Keratinocyte (primary cell): ENCODE measurements at regions not wholly inside any gene's neighbourhood (a gene's known extent, or its start where the extent isn't known, plus 50 kb on each side); places are given as distances from the start of the nearest gene placed in this dataset.
"Not testable (repeated sequence)": the region's sequence is repeated elsewhere in the genome, so short reads cannot be mapped to it uniquely, and the experiment has no call there.

Source experiments
- DNase-seq: peaks from one replicate; pipeline ENCODE4 v3.0.0-alpha.2; 2011; ENCODE audit warnings: low read depth, missing footprints, low spot score
- FAIRE-seq: peaks from 2 replicates; lab custom pipeline; 2011; peaks lifted over from hg19 to GRCh38; lab: Jason Lieb, UNC
- H2AFZ ChIP-seq: 2 replicates; pipeline ENCODE4 v1.6.0; 2012; ENCODE audit warnings: low read length, control low read depth, inconsistent platforms; ENCODE audit not compliant: control insufficient read depth
- H3K27ac ChIP-seq: 2 replicates; pipeline ENCODE4 v1.5.1; 2011; ENCODE audit warnings: low read length; ENCODE audit not compliant: control insufficient read depth, insufficient read depth
- H3K27me3 ChIP-seq: 3 replicates; pipeline ENCODE4 v1.6.0; 2011; ENCODE audit warnings: low read length; ENCODE audit not compliant: control insufficient read depth, insufficient read depth; ENCODE audit errors: extremely low read depth
- H3K36me3 ChIP-seq, 2 experiments: 2 replicates in 1 of 2; 3 replicates in 1 of 2; pipeline ENCODE4 v1.5.1; 2011; ENCODE audit warnings: low read length in 2 of 2, mild to moderate bottlenecking in 1 of 2; ENCODE audit not compliant: control insufficient read depth in 2 of 2, insufficient read depth in 2 of 2; ENCODE audit errors: extremely low read depth in 1 of 2
- H3K4me1 ChIP-seq: 3 replicates; pipeline ENCODE4 v1.5.1; 2011; ENCODE audit warnings: low read length; ENCODE audit not compliant: control insufficient read depth, insufficient read depth; ENCODE audit errors: extremely low read depth
- H3K4me2 ChIP-seq: 3 replicates; pipeline ENCODE4 v1.6.0; 2011; ENCODE audit warnings: low read depth, low read length; ENCODE audit not compliant: control insufficient read depth, insufficient read depth; ENCODE audit errors: extremely low read depth
- H3K4me3 ChIP-seq, 3 experiments: fragments of 200-600 bp in 1 of 3; sonication (generic) in 1 of 3; 2 replicates in 2 of 3; 3 replicates in 1 of 3; pipeline ENCODE4 v1.5.1; 2011 to 2016; ENCODE audit warnings: low read length in 3 of 3, mild to moderate bottlenecking in 3 of 3, control low read depth in 2 of 3, inconsistent platforms in 1 of 3, low read depth in 1 of 3, mixed read lengths in 1 of 3, mixed run types in 1 of 3, moderate library complexity in 1 of 3; ENCODE audit not compliant: control insufficient read depth in 2 of 3, insufficient read depth in 2 of 3; ENCODE audit errors: extremely low read depth in 1 of 3
- H3K79me2 ChIP-seq: 2 replicates; pipeline ENCODE4 v1.6.0; 2012; ENCODE audit warnings: low read length; ENCODE audit not compliant: control insufficient read depth, insufficient read depth
- H3K9ac ChIP-seq: 3 replicates; pipeline ENCODE4 v1.6.0; 2011; ENCODE audit warnings: low read length; ENCODE audit not compliant: control insufficient read depth, insufficient read depth; ENCODE audit errors: extremely low read depth
- H3K9me1 ChIP-seq: 3 replicates; pipeline ENCODE4 v1.6.0; 2011; ENCODE audit warnings: low read length; ENCODE audit not compliant: control insufficient read depth, insufficient read depth; ENCODE audit errors: extremely low read depth
- H3K9me3 ChIP-seq: 2 replicates; pipeline ENCODE4 v1.5.1; 2012; ENCODE audit warnings: low read depth, low read length; ENCODE audit not compliant: control insufficient read depth
- H4K20me1 ChIP-seq: 3 replicates; pipeline ENCODE4 v1.6.0; 2011; ENCODE audit warnings: low read length; ENCODE audit not compliant: control insufficient read depth, insufficient read depth; ENCODE audit errors: extremely low read depth
- CTCF ChIP-seq, 3 experiments: IDR thresholded peaks in 1 of 3; conservative IDR thresholded peaks in 1 of 3; optimal IDR thresholded peaks in 1 of 3; 2 replicates in 2 of 3; 3 replicates in 1 of 3; pipeline versions ENCODE3 to v1.5.1; 2011; ENCODE audit warnings: low read length in 3 of 3, mild to moderate bottlenecking in 3 of 3, moderate library complexity in 2 of 3, control low read depth in 1 of 3, inconsistent platforms in 1 of 3; ENCODE audit not compliant: insufficient read depth in 2 of 3; ENCODE audit errors: extremely low read depth in 1 of 3
- EZH2 ChIP-seq: IDR thresholded peaks from one replicate; pipeline ENCODE4 v1.6.1; 2012; ENCODE audit warnings: inconsistent platforms, mild to moderate bottlenecking, low read length, moderate library complexity
- dilution Hi-C: fragments of 300-500 bp; cut with MboI; formaldehyde crosslinking; loops from one replicate; pipeline ENCODE4 v1.7.0; 2020; ENCODE audit warnings: low sequenced_read_pairs; ENCODE audit not compliant: extremely low pct_ligation_motif_present

- Histone ChIP-seq H2AFZ (no peak overlapping the region), H4K20me1 (no peaks in the 10 kb centered on the region), H3K36me3 (no peaks in the 10 kb centered on the region), H3K27ac (no peak overlapping the region), H3K79me2 (no peaks in the 10 kb centered on the region), H3K4me3 (no peak overlapping the region), H3K27me3 (no peaks in the 10 kb centered on the region), H3K4me1 (no peaks in the 10 kb centered on the region), H3K4me2 (no peak overlapping the region), H3K9me1 (no peaks in the 10 kb centered on the region), H3K9ac (no peak overlapping the region), H3K9me3 (no peaks in the 10 kb centered on the region)
- dilution Hi-C loops: no loop called here
- FAIRE-seq (no peak), DNase-seq (no peak)
- TF ChIP-seq EZH2: no peak
- no peak for TF ChIP-seq CTCF (optimal IDR thresholded peaks at IDR 0.05 in 1 of 3, IDR thresholded peaks at IDR 0.05 in 1 of 3, conservative IDR thresholded peaks at IDR 0.05 in 1 of 3; ENCODE audit: extremely low read depth in 1 of 3, insufficient read depth in 2 of 3, low read length in 3 of 3)
Measured at GRCh38 chr13:104936304-104936703, 1599.2 kb downstream of the EFNB2 start.

GRCh38 chr13:104920513-104920912, 1614.9 kb downstream of the EFNB2 start:
- H3K9ac ChIP-seq, dilution Hi-C loops: not testable (repeated sequence)

GRCh38 chr13:104920091-104920490, 1615.4 kb downstream of the EFNB2 start:
- Histone ChIP-seq H3K4me1 (no peaks in the 10 kb centered on the region), H3K79me2 (no peaks in the 10 kb centered on the region), H3K9me1 (no peaks in the 10 kb centered on the region), H3K27me3 (no peaks in the 10 kb centered on the region), H3K9ac (no peak overlapping the region), H3K36me3 (no peaks in the 10 kb centered on the region), H2AFZ (no peak overlapping the region), H3K27ac (no peak overlapping the region), H3K9me3 (no peaks in the 10 kb centered on the region), H4K20me1 (no peaks in the 10 kb centered on the region), H3K4me3 (no peak overlapping the region), H3K4me2 (no peak overlapping the region)
- no peak for TF ChIP-seq EZH2
- no peak for TF ChIP-seq CTCF (optimal IDR thresholded peaks at IDR 0.05 in 1 of 3, IDR thresholded peaks at IDR 0.05 in 1 of 3, conservative IDR thresholded peaks at IDR 0.05 in 1 of 3; ENCODE audit: extremely low read depth in 1 of 3, insufficient read depth in 2 of 3, low read length in 3 of 3)
- FAIRE-seq (no peak), DNase-seq (no peak)
- dilution Hi-C loops: no loop called here

More at GRCh38 chr13:104920513-104920912, 1614.9 kb downstream of the EFNB2 start:
- not testable (repeated sequence) for H3K27me3 ChIP-seq, H3K9me3 ChIP-seq, H3K4me1 ChIP-seq, H4K20me1 ChIP-seq, FAIRE-seq, H3K79me2 ChIP-seq, H3K36me3 ChIP-seq, H3K4me2 ChIP-seq, DNase-seq, H3K4me3 ChIP-seq, H3K27ac ChIP-seq, H2AFZ ChIP-seq, H3K9me1 ChIP-seq
